MCF 10A (cell line): ENCODE measurements at regions not wholly inside any gene's neighbourhood (a gene's known extent, or its start where the extent isn't known, plus 50 kb on each side); places are given as distances from the start of the nearest gene placed in this dataset.

Experiments used
- BruUV-seq: library from RNA; stranded (reverse); fragments of 400-500 nt; replicated peaks from 2 replicates; lab custom pipeline; 2021; lab: Mats Ljungman, UMichigan
- CTCF ChIA-PET: fragments of 300-600 bp; sonication (Branson Sonifier 250); formaldehyde crosslinking; extraction: SDS; loops from one replicate; lab custom pipeline; 2021; ENCODE audit warnings: antibody characterized with exemption, inconsistent platforms; lab: Yijun Ruan, JAX
- POLR2A ChIA-PET: fragments of 300-600, 350-650 bp; sonication (Branson Sonifier 250); formaldehyde crosslinking; extraction: SDS; loops from one replicate; lab custom pipeline; 2020; ENCODE audit warnings: antibody characterized with exemption, inconsistent platforms; lab: Yijun Ruan, JAX
- DNase-seq: peaks from one replicate; pipeline ENCODE4 v3.0.0-alpha.2; 2018; ENCODE audit not compliant: unreplicated experiment
- H3K27ac Mint-ChIP-seq: one replicate; pipeline ENCODE4 v1.8.0; 2022; ENCODE audit warnings: mild to moderate bottlenecking, low read depth, mixed read lengths; ENCODE audit not compliant: unreplicated experiment
- H3K27me3 Mint-ChIP-seq: one replicate; pipeline ENCODE4 v1.8.0; 2022; ENCODE audit warnings: mixed read lengths; ENCODE audit not compliant: insufficient read depth, unreplicated experiment
- H3K36me3 Mint-ChIP-seq: one replicate; pipeline ENCODE4 v1.8.0; 2022; ENCODE audit warnings: mild to moderate bottlenecking, moderate library complexity, mixed read lengths; ENCODE audit not compliant: insufficient read depth, unreplicated experiment
- H3K4me1 Mint-ChIP-seq: one replicate; pipeline ENCODE4 v1.8.0; 2022; ENCODE audit warnings: mixed read lengths; ENCODE audit not compliant: insufficient read depth, unreplicated experiment
- H3K4me3 Mint-ChIP-seq: one replicate; pipeline ENCODE4 v1.8.0; 2022; ENCODE audit warnings: mild to moderate bottlenecking, moderate library complexity, mixed read lengths; ENCODE audit not compliant: unreplicated experiment
- H3K9me3 Mint-ChIP-seq: one replicate; pipeline ENCODE4 v1.8.0; 2022; ENCODE audit warnings: mixed read lengths; ENCODE audit not compliant: unreplicated experiment
- CTCF ChIP-seq: fragments of 200-600 bp; IDR thresholded peaks from one replicate; pipeline ENCODE4 v1.8.0; 2022; ENCODE audit warnings: antibody characterized with exemption, mild to moderate bottlenecking; ENCODE audit not compliant: unreplicated experiment
- intact Hi-C: fragments of 100-400 bp; cut with micrococcal nuclease; formaldehyde crosslinking; loops from 2 replicates; pipeline ENCODE4 v1.14.1; 2022

GRCh38 chr22:48143856-48144255 is 1381.4 kb downstream of the TBC1D22A start:
- no peak for TF ChIP-seq CTCF
- Mint-ChIP-seq H3K9me3 (peaks cover 31% of the 10 kb centered on the region), H3K36me3 (no peaks in the 10 kb centered on the region), H3K4me1 (no peaks in the 10 kb centered on the region), H3K27ac (no peak overlapping the region), H3K27me3 (no peaks in the 10 kb centered on the region), H3K4me3 (no peak overlapping the region)
- DNase-seq: no peak
- ChIA-PET CTCF (no interaction called here), POLR2A (no interaction called here)
- no TSS peak for BruUV-seq
- intact Hi-C loops: no loop called here

- no peak for DNase-seq
- CTCF ChIA-PET: no interaction called here
- no peaks in the 10 kb centered on the region for H3K4me1 Mint-ChIP-seq
These were observed 1379.9 kb downstream of the TBC1D22A start for GRCh38 chr22:48142388-48142787.

GRCh38 chr22:48141301-48141700 is 1378.9 kb downstream of the TBC1D22A start:
- ChIA-PET CTCF (no interaction called here), POLR2A (no interaction called here)
- peaks cover 41% of the 10 kb centered on the region for H3K9me3 Mint-ChIP-seq
- intact Hi-C loops: no loop called here
- H3K4me3 Mint-ChIP-seq: no peak overlapping the region
- DNase-seq: no peak
- no peak overlapping the region for H3K27ac Mint-ChIP-seq
- no peak for TF ChIP-seq CTCF
- BruUV-seq: no TSS peak
- H3K27me3 Mint-ChIP-seq: no peaks in the 10 kb centered on the region
- H3K36me3 Mint-ChIP-seq: no peaks in the 10 kb centered on the region
- H3K4me1 Mint-ChIP-seq: no peaks in the 10 kb centered on the region

More at GRCh38 chr22:48142388-48142787, 1379.9 kb downstream of the TBC1D22A start:
- Mint-ChIP-seq H3K9me3 (peaks cover 40% of the 10 kb centered on the region), H3K27me3 (no peaks in the 10 kb centered on the region), H3K4me3 (no peak overlapping the region), H3K36me3 (no peaks in the 10 kb centered on the region), H3K27ac (no peak overlapping the region)
- intact Hi-C loops: no loop called here
- no TSS peak for BruUV-seq
- TF ChIP-seq CTCF: no peak
- POLR2A ChIA-PET: no interaction called here

GRCh38 chr22:48140261-48140813 is 1377.9 kb downstream of the TBC1D22A start:
- CTCF ChIA-PET: no interaction called here
- Mint-ChIP-seq H3K36me3 (no peaks in the 10 kb centered on the region), H3K4me1 (no peaks in the 10 kb centered on the region), H3K9me3 (peaks cover 34% of the 10 kb centered on the region), H3K27me3 (no peaks in the 10 kb centered on the region), H3K4me3 (no peak overlapping the region), H3K27ac (no peak overlapping the region)
- intact Hi-C loops: no loop called here
- DNase-seq: no peak
- no peak for TF ChIP-seq CTCF
- BruUV-seq: no TSS peak
- POLR2A ChIA-PET: no interaction called here
